HG03095 (cell line): ENCODE measurements at regions not wholly inside any gene's neighbourhood (a gene's known extent, or its start where the extent isn't known, plus 50 kb on each side); places are given as distances from the start of the nearest gene placed in this dataset.

Experiments
- ATAC-seq: cut with Tn5 transposase; IDR thresholded peaks from one replicate; pipeline ENCODE4 v1.9.1; 2021; ENCODE audit warnings: moderate library complexity; ENCODE audit not compliant: unreplicated experiment

GRCh38 chr3:18008706-18009368 lies 266.4 kb upstream of the TBC1D5 start:
- ATAC-seq: no peak

- ATAC-seq: no peak
Observed at GRCh38 chr3:18007980-18008379, 265.5 kb upstream of the TBC1D5 start.

- no peak for ATAC-seq
Observed at GRCh38 chr3:17995769-17996168, 253.3 kb upstream of the TBC1D5 start.

DNA sequence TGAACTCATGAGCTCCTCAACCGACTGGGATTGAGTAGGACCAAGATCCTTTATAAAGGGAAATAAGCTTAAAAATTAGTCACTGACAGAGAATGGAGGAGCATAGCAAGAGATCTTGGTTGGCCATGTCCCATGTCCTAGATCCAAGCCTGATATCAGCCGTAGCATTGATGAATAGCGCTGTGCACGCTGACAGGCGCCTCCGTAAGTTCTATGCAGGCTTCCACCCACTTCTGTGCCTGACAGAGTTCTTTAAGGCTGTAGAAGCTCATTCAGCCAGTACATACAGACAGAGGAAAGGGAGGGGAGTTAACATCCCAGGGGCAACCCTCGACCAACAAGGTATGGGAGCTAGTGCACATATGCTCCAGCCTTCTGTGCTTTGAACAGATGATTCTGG lies 251.7 kb upstream of the TBC1D5 start:
- no peak for ATAC-seq

GRCh38 chr3:17990390-17990789 lies 248.0 kb upstream of the TBC1D5 start:
- ATAC-seq: no peak

- no peak for ATAC-seq
Observed at GRCh38 chr3:17986348-17986816, 244.0 kb upstream of the TBC1D5 start.

DNA sequence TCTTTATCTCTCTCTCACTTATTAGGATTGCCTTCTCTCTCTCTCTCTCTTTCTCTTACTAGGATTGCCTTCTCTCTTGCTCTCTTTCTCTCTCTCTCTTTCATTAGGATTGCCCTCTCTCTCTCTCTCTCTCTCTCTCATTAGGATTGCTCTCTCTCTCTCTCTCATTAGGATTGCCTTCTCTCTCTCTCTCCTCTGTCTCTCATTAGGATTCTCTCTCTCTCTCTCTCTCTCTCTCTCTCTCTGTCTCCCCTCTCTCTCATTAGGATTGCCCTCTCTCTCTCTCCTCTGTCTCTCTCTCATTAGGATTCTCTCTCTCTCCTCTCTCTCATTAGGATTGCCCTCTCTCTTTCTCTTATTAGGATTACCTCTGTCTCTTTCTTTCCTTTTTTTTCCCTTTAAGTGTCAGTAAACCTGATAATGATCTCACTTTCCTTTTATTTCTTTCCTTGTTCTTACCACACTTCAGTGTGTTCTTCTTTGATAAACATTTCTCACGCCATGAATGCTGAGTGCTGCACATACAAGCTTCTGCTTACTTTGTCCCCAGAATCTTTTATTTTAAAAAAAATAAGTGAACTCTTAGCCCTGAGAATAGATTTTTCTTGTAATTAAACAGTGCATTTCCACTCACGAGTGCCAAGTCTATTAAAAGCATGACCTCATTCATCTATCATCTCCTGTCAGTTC lies 243.4 kb upstream of the TBC1D5 start:
- no peak for ATAC-seq

- ATAC-seq: no peak
Observed at GRCh38 chr3:17983106-17983505, 240.7 kb upstream of the TBC1D5 start.

- ATAC-seq: no peak
Observed at GRCh38 chr3:17982211-17982880, 239.9 kb upstream of the TBC1D5 start.

- ATAC-seq: no peak
Observed at GRCh38 chr3:17980863-17981262, 238.4 kb upstream of the TBC1D5 start.

DNA sequence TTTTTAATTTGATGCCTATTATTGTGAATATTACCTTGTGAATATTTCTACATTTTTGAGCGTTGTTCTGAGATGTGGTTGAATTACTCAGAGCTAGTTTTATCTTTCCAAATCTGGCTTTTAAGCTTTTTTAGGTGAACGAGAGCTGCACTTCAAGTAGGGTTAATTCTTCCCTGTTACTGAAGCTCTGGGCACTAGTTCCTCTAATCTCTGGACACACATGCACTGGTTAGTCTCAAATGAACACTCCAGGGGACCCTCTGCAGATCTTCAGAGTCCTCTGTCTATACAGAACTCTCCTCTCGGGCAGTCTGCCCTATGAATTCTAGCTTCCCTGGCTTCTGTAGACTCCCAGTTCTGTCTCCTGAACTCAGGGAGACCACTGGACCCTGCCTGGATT lies 237.5 kb upstream of the TBC1D5 start:
- ATAC-seq: no peak

DNA sequence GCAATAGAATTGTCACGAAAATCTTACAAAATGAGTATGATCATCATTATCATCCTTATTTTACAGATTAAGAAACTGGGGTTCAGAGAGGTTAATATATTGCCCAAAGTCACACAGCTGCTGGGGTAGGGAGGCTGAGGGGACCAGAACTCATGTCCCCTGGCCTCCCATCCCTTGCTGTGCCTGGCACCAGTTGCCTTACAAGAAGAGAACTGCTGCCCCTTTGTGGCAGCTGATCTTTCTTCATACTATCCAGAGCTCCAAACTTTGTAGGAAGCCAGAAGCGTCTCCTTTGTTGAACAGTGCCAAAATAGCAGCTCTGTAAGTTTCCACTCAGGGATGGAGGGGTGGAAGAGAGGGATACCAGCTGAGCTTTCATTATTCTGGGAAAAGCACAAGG lies 236.8 kb upstream of the TBC1D5 start:
- ATAC-seq: no peak

- no peak for ATAC-seq
Observed at GRCh38 chr3:17974206-17974841, 231.9 kb upstream of the TBC1D5 start.

GRCh38 chr3:17972959-17973906 lies 230.8 kb upstream of the TBC1D5 start:
- ATAC-seq: no peak

DNA sequence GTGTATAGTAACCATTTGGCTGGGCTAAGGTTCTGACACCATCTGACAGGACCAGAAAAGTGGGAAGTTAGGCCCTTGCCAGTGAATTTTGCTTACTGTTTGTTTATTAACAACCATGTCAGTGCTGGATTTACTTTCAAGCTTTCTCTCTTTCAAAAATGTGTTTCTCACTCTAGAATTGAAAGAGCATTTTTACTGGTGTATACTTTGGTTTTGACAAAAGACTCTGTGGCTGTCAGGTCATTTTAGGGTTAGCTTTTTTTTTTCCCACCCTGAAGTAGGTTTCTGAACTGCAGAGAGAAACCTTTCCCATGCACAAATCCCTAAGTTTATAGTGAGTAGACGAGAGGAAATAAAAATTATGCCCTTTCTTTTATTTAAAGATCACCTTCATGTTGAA lies 230.0 kb upstream of the TBC1D5 start:
- no peak for ATAC-seq

DNA sequence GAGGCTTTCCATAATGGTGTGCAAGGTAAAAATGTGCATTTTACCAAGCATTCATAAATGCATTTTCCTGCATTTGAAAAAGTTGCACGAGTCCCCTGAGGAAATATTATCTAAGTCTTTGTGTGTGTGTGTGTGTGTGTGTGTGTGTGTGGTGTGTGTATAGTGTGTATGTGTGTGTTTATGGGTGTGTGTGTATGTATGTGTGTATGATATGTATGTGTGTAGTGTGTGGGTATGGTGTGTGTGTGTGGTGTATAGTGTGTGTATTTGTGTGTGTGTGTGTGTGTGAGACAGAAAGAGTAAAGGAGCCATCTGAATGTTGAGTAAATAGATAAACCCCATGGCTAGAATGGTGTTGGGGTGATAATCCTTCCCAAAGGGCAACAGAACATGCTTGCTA lies 229.6 kb upstream of the TBC1D5 start:
- ATAC-seq: no peak

DNA sequence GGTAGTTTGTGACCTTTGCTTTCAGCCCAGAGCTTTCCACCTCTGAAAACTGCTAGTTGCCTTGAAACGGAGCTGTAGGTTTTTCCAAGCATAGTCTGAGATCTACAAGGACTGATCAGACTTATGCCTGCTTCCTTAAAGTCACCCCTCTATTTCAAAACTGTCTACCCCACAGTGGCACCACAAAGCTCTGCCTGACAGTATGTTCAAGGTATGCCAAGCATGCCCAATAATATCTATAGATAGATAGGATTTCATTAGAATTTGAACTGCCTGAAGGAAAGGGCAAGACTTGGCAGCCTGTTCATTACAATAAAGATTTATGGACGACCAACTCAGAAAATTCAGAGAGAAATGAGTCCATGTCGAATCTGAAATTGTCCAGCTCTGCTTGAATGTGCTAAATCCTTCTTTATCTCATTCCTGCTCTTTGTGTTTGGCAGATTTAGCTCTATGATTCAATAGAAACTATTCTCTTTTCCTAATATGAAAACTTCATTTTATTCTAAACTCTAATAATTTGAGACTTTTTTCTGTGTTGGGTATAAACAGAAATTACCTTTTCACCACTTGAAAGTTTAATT lies 227.6 kb upstream of the TBC1D5 start:
- ATAC-seq: no peak

DNA sequence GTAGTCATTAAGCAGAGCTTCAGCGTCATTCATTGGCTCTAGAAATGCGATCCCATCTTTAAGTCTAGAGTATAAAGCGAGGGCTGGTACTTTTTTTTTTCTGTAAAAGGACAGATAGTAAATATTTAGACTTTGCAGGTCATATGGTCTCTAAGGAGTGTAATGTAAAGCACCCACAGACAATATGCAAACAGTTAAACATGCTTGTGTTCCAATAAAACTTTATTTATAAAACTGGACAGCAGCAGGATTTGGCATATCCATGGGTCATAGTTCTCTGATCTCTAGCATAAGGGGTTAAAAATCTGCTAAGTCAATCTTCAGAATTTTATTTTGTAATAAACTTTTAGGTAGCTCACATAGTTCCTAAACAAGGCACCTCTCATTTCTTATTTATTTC lies 226.8 kb upstream of the TBC1D5 start:
- ATAC-seq: no peak

DNA sequence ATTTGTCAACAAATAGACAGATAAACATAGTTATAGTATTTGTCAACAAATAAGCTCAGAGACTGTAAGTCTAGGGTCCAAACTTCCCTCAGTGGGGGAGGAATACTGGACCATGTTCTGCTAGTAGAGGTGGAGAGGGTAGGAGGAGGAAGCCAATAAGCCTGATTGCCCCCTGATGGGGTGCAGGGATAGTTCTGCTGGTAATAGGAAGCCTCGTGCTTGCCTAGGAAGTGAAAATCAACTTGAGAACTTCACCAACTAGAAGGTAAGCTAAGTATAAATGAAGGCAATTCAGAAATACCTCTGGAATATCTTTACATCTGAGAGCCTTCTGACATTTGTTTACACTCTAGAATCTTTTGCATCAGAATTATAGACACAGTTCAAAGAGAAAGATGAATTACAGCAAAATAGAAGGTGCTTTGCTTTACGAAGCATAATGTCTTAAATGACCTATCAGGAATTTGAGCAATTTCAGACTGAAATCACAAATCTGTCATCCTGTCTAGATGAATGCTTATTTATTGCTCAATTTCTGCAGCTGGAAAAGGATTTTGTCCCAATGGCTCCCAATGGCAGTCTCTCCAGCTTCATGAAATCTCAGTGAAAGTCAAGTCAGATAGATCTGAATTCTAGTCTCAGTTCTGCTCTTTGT lies 225.6 kb upstream of the TBC1D5 start:
- no peak for ATAC-seq

GRCh38 chr3:17967111-17967510 lies 224.7 kb upstream of the TBC1D5 start:
- no peak for ATAC-seq
